HG03342 (cell line): ENCODE measurements at regions not wholly inside any gene's neighbourhood (a gene's known extent, or its start where the extent isn't known, plus 50 kb on each side); places are given as distances from the start of the nearest gene placed in this dataset.

Source experiments
- ATAC-seq: cut with Tn5 transposase; IDR thresholded peaks from one replicate; pipeline ENCODE4 v1.9.1; 2021; ENCODE audit warnings: mild to moderate bottlenecking, moderate library complexity; ENCODE audit not compliant: unreplicated experiment

- no peak for ATAC-seq
Observed at GRCh38 chr1:191558379-191558778, 599.9 kb upstream of the RGS18 start.

- no peak for ATAC-seq
Observed at GRCh38 chr1:191561276-191561675, 597.0 kb upstream of the RGS18 start.

DNA sequence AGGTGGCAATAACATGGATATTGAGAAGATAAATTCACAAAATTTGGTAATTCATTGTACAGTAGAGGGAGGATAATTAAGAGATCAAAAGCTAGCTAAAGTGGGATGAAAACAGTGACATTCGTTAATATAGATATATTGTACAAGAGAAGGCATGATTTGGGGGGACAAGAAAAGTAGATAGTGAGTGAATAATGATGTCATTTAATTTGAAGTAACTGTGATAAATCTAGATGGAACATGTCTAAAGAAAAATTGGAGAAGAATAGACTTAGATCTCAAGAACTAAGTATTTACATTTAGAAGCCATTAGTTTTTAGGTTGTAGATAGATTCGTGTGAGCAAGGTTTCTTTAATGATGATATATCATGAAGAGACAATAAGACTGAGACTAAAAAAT is 594.0 kb upstream of the RGS18 start:
- no peak for ATAC-seq

- ATAC-seq: no peak
Observed at GRCh38 chr1:191572479-191572878, 585.8 kb upstream of the RGS18 start.

DNA sequence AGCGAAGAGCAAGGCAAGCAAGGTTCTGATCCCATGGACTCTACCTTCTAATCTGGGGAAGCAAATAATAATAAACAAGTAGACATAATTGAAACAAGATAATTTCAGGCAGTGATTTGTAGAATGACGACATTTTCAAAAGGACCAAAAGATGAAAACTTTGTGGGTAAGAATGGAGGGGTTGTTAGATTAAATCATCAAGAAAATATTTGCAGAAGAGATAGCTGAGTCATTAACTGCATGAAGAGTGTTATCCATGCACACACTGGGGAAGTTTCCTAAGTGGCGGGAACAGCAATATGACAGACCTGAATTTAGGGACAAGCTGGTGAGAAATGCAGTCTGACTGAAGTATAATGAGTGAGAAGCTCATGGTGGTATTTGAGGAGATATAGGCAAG is 583.1 kb upstream of the RGS18 start:
- no peak for ATAC-seq

DNA sequence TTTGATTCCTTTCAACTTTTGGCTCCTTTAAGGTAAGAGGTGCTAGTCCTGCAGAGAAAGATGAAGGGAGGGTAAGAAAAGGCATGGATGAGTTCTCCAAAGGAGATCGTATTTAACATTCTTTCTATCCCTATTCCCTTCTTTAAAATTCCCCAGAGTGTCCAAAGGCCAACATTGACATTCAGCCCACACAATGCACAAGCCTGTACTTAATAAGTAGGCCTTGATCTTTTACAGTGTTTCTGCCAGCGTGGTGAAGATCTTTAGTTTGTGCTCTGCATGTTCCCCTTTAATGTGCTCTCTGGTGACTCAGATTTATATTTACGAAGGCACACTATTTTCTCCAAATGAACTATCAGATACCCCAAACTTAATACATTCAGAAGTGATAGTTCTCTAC is 582.5 kb upstream of the RGS18 start:
- ATAC-seq: no peak

DNA sequence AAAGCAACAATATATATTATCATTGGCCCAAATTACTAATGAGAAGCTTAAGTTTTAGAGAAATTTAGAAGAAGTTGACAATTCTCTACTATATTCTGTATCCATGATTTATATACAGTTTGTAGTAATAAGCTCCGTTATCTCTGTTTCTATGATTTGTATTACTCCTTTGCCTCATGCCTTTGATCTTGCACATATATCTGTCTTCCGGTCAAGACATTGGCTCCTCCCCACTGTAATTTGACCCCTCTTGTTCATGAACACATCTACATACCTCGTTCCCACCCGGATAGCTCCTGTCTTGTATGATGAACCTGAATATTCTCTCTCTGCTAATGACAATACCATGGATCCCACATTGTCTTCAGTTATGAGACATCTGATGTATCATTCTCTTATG is 581.0 kb upstream of the RGS18 start:
- ATAC-seq: no peak

- no peak for ATAC-seq
Observed at GRCh38 chr1:191578281-191578680, 580.0 kb upstream of the RGS18 start.

- no peak for ATAC-seq
Observed at GRCh38 chr1:191579019-191579418, 579.2 kb upstream of the RGS18 start.

DNA sequence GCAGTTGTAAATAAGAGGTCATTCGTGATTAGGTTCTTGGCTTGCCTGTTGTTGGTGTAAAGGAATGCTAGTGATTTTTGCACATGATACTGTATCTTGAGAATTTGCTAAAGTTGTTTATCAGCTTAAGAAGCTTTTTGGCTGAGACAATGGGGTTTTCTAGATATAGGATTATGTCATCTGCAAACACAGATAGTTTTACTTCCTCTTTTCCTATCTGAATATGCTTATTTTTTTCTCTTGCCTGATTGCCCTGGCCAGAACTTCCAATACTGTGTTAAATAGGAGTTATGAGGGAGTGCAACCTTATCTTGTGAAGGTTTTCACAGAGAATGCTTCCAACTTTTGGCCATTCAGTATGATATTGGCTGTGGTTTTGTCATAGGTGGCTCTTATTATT is 576.1 kb upstream of the RGS18 start:
- peak; percentile 91 for ATAC-seq

GRCh38 chr1:191585095-191585494 is 573.2 kb upstream of the RGS18 start:
- no peak for ATAC-seq

DNA sequence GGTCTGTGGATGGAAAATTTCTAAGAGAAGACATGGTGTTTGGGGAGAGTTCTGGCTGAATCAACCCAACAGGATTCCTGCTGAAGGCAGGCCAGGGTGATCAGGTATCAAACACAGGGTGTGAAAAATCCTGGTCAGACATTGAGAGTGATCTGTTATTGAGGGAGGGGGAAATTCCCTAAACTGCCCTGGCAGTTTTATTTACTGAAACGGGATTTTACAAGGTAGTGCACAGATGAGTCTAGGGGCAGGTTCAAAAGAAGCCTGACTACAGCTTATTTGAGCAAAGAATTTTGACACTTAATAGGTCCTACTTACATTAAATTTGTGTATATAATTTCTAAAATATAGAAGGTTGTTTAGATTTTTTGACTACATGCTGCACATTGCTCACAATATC is 569.4 kb upstream of the RGS18 start:
- no peak for ATAC-seq

DNA sequence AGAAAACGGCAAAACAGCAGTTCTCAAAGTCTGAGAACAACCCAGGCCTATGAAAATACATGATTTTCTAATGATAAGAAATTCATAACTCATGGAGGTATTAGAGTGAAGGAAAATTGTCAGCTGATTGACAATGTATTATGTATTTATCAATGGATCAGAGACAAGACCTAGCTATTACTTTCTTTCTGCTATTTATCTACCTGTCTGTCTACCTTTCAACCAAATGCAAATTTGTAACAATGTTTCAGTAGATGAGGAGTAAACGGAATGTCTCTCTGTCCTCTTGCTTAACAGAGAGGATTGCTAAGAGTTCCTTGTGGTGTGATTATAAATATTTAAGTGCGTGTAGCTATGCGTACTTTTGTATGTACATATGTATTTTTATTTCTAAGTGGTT is 568.7 kb upstream of the RGS18 start:
- no peak for ATAC-seq

DNA sequence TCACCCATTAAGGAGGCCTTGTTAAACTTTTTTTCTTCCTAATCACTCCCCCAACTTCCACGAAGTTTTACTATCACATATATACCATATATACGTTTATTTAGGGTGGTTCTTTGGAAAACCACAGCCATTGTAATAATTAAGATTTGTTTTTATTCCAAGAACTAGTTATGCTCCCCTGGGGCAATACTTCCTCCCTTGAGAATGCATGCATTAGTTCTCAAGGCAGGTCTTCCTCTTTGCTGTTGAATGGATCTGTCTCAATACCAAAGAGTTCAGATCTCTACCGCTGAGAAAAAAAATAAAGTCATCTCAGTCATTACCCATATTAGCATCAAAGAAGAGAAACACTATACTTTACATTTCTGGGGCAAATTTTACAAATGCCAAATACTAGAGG is 567.7 kb upstream of the RGS18 start:
- ATAC-seq: no peak

DNA sequence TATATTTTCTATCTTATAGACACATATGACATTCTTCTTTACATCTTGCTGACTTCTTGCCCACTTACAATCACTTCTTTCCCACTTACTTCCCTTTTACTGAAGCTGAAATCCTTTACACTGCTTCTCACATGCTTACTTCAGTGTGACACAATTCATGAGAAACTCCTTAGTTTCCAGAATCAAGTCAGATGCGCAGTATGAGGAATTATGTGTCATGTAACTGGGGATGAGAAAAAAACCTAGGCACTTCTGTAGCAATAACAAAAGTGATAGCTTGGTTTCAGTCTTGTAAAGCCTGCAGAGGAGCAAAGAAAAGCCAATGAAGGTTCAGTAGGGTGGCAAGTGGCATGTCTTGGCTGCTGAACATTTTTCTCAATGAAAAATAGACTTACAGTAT is 566.2 kb upstream of the RGS18 start:
- no peak for ATAC-seq

DNA sequence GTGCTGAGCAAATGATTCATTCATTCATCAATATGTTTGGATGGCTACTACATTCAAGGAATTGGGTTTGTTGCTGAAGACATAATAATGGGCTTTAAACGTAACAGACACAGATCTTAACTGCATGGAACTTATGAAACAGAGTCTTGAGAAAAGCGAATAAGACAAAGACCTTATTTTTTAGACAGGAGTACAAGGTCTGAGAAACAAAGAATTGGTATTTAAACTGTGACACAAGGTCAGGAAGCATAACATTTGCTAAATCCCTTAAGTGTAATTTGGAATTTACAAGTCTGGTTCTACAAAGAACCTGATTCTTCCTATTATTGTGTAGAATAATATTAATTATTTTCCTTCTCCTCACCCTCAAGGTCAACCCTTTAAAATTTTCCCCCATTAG is 565.4 kb upstream of the RGS18 start:
- no peak for ATAC-seq

- no peak for ATAC-seq
Observed at GRCh38 chr1:191595170-191595569, 563.1 kb upstream of the RGS18 start.

GRCh38 chr1:191608367-191608766 is 549.9 kb upstream of the RGS18 start:
- no peak for ATAC-seq

DNA sequence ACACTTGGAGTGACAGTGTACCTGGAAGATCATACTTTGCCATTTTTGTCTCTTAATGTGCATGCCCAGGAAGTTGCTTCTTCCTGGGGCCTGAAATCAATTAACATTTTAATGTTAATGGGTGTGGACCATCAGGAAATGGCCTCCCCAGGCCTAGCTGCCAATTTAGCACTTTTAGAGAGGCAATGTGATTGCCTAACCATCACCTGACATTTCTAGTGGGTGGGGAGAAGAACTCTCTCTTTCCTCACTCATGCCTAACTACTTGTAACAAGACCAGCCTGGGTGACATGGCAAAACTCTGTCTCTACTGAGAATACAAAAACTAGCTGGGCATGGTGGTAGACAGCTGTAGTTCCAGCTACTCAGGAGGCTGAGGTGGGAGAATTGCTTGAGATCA is 549.0 kb upstream of the RGS18 start:
- no peak for ATAC-seq

GRCh38 chr1:191615101-191615821 is 543.0 kb upstream of the RGS18 start:
- no peak for ATAC-seq

DNA sequence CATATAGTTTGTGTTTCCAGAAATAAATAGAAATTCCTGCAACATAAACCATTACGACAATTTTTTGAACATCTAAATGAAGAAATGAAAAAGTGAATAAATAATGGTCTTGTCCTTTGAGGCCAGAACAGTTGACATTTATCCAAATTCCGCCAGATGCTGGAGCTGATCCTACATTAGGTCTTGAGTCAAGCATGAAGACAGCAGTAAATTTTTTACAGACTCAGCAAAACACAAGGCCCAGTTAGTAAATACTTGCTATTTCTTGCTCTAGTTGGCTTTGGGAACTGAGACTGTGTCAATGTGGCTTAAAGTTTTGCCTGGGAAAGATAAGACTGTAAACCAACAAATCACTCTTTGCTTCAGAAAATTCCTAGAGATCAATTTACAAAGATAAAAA is 540.1 kb upstream of the RGS18 start:
- ATAC-seq: no peak

GRCh38 chr1:191620883-191621282 is 537.4 kb upstream of the RGS18 start:
- ATAC-seq: no peak

- ATAC-seq: no peak
Observed at GRCh38 chr1:191624044-191624443, 534.2 kb upstream of the RGS18 start.
